NCI-H82 (cell line): ENCODE measurements at regions not wholly inside any gene's neighbourhood (a gene's known extent, or its start where the extent isn't known, plus 50 kb on each side); places are given as distances from the start of the nearest gene placed in this dataset.

Source experiments
- DNase-seq: peaks from one replicate; lab custom pipeline; 2025; lab: John Stamatoyannopoulos, UW

- DNase-seq, result no peak
Observed at GRCh38 chr11:19332476-19332875, 91.7 kb upstream of the E2F8 start.

GRCh38 chr11:19330416-19330815, 89.7 kb upstream of the E2F8 start:
- no peak for DNase-seq

GRCh38 chr11:19329970-19330369, 89.2 kb upstream of the E2F8 start:
- no peak for DNase-seq

GRCh38 chr11:19328586-19329311, 88.0 kb upstream of the E2F8 start:
- DNase-seq, result no peak

GRCh38 chr11:19327280-19327679, 86.5 kb upstream of the E2F8 start:
- DNase-seq, result no peak

DNA sequence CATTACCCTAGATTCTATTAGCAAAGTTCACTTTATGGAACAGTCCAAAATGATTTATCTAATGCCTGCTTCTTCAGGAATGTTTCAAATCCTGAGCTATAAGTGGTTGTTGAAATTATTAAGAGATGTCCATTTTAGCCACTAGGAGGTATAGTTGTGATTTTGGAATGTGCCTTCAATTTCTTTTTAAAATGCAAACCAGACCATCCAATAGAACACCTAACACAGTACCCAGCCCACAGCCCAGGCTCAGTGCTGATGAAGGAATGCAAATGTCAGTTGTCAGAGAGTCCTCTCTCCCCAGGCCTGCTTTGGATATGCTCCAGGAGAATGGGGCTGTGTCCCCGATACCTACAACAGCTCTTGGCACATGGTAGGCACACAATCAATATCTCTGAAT, 85.8 kb upstream of the E2F8 start:
- no peak for DNase-seq

DNA sequence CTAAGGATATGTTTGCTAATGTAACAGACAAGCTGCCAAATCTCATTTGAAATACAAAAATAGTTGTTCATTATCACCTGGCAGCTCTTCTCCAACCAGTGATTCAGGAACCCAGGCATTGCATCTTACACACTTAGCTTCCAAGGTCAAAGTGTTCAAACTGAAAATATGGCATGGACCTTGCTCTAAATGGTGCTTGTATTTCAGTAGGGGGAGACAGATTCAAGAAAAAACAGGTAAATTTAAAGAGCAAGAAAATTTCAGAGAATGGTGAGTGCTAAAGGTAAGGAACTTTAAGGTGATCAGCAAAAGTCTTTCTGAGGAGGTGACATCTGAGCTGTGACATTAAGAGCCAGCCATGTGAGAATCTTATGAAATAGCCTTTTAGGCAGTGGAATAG, 82.8 kb upstream of the E2F8 start:
- DNase-seq, result no peak

DNA sequence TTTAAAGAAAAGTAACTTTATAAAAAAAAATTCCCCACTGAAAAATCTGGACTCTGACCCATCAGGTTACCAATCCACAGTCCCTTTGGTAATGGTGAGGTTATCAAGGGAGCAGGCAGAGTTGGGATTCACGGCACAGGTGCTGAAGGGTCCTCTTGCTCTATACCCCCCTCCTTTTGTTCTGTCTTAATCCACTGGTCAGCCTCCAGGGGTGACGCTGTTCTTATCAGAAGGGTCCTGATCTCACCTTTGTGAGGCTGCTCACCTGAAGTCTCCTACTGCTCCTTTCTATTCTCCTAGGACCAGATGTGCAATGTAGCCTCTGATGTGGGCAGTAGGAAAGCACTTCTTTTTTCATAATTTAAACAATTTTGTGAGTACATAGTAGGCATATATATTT, 80.6 kb upstream of the E2F8 start:
- DNase-seq, result no peak

- DNase-seq, result no peak
Observed at GRCh38 chr11:19320827-19321226, 80.1 kb upstream of the E2F8 start.

GRCh38 chr11:19316434-19316833, 75.7 kb upstream of the E2F8 start:
- DNase-seq, result no peak

DNA sequence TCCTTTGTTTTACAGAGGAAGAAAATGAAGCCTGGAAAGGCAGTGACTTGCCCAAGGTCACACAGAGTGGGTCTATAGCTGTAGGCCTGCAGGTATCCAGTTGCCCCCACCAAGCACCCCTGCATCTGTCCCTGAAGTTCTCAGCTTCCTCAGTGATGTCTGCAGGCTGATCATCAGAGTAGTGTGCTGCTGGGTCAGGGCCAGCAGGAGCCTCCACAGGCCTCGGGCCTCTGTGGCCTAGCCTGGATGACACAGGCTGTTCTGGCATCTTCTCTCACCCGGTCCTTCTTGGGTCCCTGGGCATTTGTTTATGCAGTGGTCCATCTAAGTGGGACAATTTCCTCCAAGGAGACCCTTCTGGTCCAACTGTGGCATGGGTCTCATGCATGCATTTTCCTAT, 74.8 kb upstream of the E2F8 start:
- no peak for DNase-seq

- no peak for DNase-seq
Observed at GRCh38 chr11:19313140-19313539, 72.4 kb upstream of the E2F8 start.

DNA sequence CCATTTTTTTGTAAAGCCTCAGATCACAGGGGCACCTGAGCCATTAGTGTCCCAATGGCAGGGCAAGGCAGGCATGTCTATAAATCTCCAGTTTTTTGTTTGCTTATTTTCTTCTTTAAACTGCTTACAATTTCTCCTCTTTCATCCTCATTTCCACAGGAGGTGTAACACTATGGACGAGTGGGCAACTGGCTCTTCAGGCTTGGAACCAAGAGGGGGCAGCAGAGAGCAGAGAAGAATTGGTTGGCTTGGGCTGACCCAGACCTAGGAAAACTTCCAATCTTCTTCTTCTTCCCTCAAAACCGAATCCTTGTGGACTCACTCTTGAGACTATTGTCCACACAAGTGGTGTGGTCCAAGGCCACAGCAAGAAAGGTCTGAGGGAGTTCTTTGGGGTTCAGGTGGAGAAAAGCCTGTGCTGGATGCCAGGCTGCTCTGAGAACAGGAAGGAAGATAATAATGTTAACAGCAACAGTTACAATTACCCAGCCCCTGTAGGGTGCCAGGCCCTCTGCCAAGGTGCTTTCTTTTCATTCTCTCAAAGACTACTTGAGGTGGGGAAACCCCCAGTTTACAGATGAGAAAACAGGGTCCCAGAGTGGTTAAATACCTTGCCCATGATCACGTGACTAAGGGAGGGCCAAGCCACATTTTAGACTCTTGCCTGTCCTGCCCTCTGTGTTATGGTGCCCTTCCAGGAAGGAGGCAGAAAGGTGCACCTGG, 70.7 kb upstream of the E2F8 start:
- peak; percentile 59 for DNase-seq

DNA sequence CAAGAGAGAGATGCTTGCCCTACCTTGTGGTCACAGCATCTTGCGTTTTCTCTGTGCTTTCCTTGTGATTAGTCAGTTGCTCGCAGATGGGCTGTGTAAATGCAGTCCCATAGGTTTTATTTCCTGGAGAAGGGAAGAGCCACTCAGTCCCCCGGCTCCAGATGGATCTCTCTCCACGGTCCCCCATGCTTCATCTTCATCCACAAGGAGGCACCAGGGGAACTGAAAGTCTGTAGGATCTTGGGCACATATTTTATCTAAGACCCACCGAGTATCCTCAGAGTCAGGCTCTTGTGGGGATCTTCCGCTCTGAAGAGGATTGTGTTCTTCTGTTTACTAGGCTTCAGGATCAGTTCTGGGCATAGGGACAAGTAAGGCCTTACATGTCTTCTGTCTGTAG, 66.8 kb upstream of the E2F8 start:
- DNase-seq, result peak; percentile 3

DNA sequence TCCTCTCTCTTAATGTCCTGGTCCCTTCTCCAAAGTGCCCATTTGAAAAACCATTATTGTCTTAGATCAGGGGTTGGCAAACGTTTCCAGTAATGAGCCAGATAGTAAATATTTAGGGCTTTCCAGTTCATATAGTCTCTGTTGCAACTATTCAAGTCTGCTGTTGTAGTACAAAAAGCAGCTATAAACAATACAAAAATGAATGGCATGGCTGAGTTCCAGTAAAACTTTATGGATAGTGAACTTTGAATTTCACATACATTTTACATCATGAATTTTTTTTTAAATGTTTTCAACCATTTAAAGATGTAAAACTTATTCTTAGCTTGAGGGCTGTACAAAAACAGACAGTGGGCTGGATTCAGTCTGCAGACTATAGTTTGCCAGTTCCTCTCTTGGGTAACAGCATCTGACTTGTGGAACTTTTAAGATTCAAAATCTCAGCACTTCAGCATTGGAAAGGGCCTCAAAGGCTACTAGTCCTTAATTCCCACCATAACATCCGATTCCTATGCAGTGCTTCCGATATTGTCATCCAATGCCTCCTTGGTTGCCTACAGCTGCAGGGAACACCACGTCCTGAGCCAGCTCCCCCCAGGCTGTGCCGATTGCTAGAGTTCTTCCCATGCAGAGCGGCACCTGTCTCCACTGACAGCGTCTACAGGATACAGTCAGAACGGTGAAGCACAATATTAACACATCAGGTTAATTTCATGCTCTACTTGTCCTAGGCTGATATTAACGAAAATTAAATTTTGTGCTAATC, 65.6 kb upstream of the E2F8 start:
- no peak for DNase-seq

- DNase-seq, result no peak
Observed at GRCh38 chr11:19301361-19301760, 60.6 kb upstream of the E2F8 start.

- DNase-seq, result no peak
Observed at GRCh38 chr11:19294444-19294843, 53.7 kb upstream of the E2F8 start.

- no peak for DNase-seq
Observed at GRCh38 chr11:19291064-19291463, 50.3 kb upstream of the E2F8 start.
